Smooth muscle cell (in vitro differentiated cells): ENCODE measurements at regions not wholly inside any gene's neighbourhood (a gene's known extent, or its start where the extent isn't known, plus 50 kb on each side); places are given as distances from the start of the nearest gene placed in this dataset.

Experiments
- DNase-seq: peaks from one replicate; lab custom pipeline; 2025; ENCODE audit not compliant: unreplicated experiment; lab: John Stamatoyannopoulos, UW
- H2AFZ ChIP-seq: fragments of 200-600 bp; sonication (generic); 2 replicates; pipeline ENCODE4 v1.6.0; 2016; ENCODE audit warnings: antibody characterized with exemption, low read depth, mild to moderate bottlenecking
- H3F3A ChIP-seq: fragments of 200-600 bp; sonication (generic); 2 replicates; pipeline ENCODE4 v1.6.0; 2017; ENCODE audit warnings: antibody characterized with exemption, low read depth
- H3K27ac ChIP-seq: fragments of 200-600 bp; sonication (generic); 2 replicates; pipeline ENCODE4 v1.5.1; 2016; ENCODE audit warnings: low read depth, mild to moderate bottlenecking
- H3K27me3 ChIP-seq: fragments of 200-600 bp; sonication (generic); 2 replicates; pipeline ENCODE4 v1.6.1; 2016; ENCODE audit warnings: low read depth, mild to moderate bottlenecking
- H3K36me3 ChIP-seq: fragments of 200-600 bp; sonication (generic); 2 replicates; pipeline ENCODE4 v1.5.1; 2016; ENCODE audit warnings: low read depth
- H3K4me1 ChIP-seq: fragments of 200-600 bp; sonication (generic); 2 replicates; pipeline ENCODE4 v1.5.1; 2016; ENCODE audit warnings: low read depth
- H3K4me2 ChIP-seq: fragments of 200-600 bp; sonication (generic); 2 replicates; pipeline ENCODE4 v1.6.0; 2016; ENCODE audit warnings: mild to moderate bottlenecking
- H3K4me3 ChIP-seq: fragments of 200-600 bp; sonication (generic); 2 replicates; pipeline ENCODE4 v1.5.1; 2016; ENCODE audit warnings: mild to moderate bottlenecking
- H3K79me2 ChIP-seq: fragments of 200-600 bp; sonication (generic); 2 replicates; pipeline ENCODE4 v1.6.0; 2016; ENCODE audit warnings: low read depth, mild to moderate bottlenecking
- H3K9ac ChIP-seq: fragments of 200-600 bp; sonication (generic); 2 replicates; pipeline ENCODE4 v1.6.0; 2016; ENCODE audit warnings: low read depth
- H3K9me3 ChIP-seq: fragments of 200-600 bp; sonication (generic); replicated peaks from 2 replicates; pipeline ENCODE4 v1.5.1; 2016; ENCODE audit warnings: low read depth
- H4K20me1 ChIP-seq: fragments of 200-600 bp; sonication (generic); 2 replicates; pipeline ENCODE4 v1.6.0; 2016; ENCODE audit warnings: low read depth
- WGBS: methylation state at CpG from one replicate; pipeline ENCODE4 v1.1.7; 2016; ENCODE audit warnings: low lambda C conversion rate; 5-methylcytosine and 5-hydroxymethylcytosine counted together
- TF ChIP-seq, protein P1 (sequence below): fragments of 200-600 bp; sonication (generic); IDR thresholded peaks from 2 replicates; pipeline ENCODE4 v1.5.1; 2017; ENCODE audit warnings: borderline replicate concordance, mild to moderate bottlenecking, antibody characterized with exemption; ENCODE audit not compliant: insufficient read depth, poor library complexity, severe bottlenecking

DNA sequence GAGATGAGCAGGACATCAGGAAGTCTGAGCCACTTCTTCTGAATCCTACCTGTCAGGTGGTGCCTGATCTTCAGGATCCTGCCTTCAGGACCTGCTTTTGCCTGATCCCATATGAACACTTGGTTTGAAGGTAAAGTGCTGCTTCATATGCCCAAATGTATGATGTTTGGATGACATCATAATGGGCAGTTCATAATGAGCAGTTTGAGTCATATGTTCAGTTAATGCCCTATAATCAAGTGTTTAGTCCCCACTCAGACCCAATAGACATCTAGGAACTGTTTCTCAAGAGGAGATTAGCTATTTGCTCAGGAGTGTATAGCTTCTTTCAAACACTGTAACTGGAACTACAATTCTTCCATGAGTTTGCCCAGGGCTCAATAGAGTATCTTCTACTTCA lies 58.8 kb downstream of the POLR1D start:
- Histone ChIP-seq H3K79me2 (no peaks in the 10 kb centered on the region), H2AFZ (no peak overlapping the region), H3K36me3 (no peaks in the 10 kb centered on the region), H3F3A (no peaks in the 10 kb centered on the region), H3K27ac (no peak overlapping the region), H4K20me1 (no peaks in the 10 kb centered on the region), H3K4me2 (no peak overlapping the region), H3K4me1 (no peaks in the 10 kb centered on the region), H3K9me3 (no peaks in the 10 kb centered on the region), H3K27me3 (peaks cover 15% of the 10 kb centered on the region), H3K9ac (no peak overlapping the region), H3K4me3 (no peak overlapping the region)
- TF ChIP-seq, protein P1, sequence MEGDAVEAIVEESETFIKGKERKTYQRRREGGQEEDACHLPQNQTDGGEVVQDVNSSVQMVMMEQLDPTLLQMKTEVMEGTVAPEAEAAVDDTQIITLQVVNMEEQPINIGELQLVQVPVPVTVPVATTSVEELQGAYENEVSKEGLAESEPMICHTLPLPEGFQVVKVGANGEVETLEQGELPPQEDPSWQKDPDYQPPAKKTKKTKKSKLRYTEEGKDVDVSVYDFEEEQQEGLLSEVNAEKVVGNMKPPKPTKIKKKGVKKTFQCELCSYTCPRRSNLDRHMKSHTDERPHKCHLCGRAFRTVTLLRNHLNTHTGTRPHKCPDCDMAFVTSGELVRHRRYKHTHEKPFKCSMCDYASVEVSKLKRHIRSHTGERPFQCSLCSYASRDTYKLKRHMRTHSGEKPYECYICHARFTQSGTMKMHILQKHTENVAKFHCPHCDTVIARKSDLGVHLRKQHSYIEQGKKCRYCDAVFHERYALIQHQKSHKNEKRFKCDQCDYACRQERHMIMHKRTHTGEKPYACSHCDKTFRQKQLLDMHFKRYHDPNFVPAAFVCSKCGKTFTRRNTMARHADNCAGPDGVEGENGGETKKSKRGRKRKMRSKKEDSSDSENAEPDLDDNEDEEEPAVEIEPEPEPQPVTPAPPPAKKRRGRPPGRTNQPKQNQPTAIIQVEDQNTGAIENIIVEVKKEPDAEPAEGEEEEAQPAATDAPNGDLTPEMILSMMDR = no peak
- no peak for DNase-seq

DNA sequence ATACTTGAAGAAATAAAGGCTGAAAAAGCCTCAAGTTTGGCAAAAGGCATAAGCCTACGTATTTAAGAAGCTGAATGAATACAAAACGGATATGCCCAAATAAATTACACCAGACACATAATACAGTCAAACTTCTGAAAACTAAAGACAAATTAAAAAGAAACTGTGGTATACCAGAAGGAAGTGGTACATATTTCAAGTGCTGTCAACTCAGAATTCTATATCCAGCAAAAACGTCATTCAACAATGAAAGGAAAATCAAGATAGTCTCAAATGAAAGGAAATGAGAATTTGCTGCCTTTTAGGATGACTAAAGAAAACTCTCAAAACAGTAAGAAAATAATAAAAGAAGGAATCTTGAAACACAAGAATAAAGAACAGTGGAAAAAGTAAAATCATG lies 69.5 kb downstream of the POLR1D start:
- Histone ChIP-seq H2AFZ (no peak overlapping the region), H3K9ac (no peak overlapping the region), H3K79me2 (no peaks in the 10 kb centered on the region), H3K27me3 (peaks cover 4% of the 10 kb centered on the region), H4K20me1 (no peaks in the 10 kb centered on the region), H3K27ac (no peak overlapping the region), H3K4me2 (no peak overlapping the region), H3F3A (no peaks in the 10 kb centered on the region), H3K36me3 (no peaks in the 10 kb centered on the region), H3K4me3 (no peak overlapping the region), H3K9me3 (peaks cover 8% of the 10 kb centered on the region), H3K4me1 (no peaks in the 10 kb centered on the region)
- DNase-seq = no peak
- WGBS = 82% methylated on average over 3 of the region's 3 CpGs
- TF ChIP-seq, protein P1 = no peak

DNA sequence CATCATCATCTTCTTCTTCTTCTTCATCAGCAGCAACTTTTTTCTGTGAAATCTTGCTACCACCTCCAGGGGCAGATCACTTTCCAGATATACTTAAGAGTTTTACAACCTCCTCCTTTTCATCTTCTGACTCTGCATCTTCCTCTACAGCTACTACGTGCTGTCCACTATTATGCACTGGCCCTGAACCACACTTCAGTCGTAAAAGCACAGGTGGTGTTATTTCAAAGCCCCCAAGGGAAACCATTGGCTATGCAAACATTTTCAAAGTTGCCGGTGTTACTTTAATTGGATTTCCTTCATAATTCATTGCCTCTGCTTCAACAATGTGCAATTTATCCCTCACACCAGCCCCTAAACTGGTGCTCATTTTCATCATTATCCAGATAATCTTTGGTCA lies 75.0 kb downstream of the POLR1D start:
- Histone ChIP-seq H3K4me2 (no peak overlapping the region), H3K4me1 (no peaks in the 10 kb centered on the region), H3K27ac (no peak overlapping the region), H3K27me3 (no peaks in the 10 kb centered on the region), H3K79me2 (no peaks in the 10 kb centered on the region), H3K36me3 (no peaks in the 10 kb centered on the region), H4K20me1 (no peaks in the 10 kb centered on the region), H3K9me3 (no peaks in the 10 kb centered on the region), H2AFZ (no peak overlapping the region), H3F3A (no peaks in the 10 kb centered on the region), H3K9ac (no peak overlapping the region), H3K4me3 (no peak overlapping the region)
- WGBS = 88% methylated on average over 3 of the region's 3 CpGs
- DNase-seq = no peak
- TF ChIP-seq, protein P1 = no peak

DNA sequence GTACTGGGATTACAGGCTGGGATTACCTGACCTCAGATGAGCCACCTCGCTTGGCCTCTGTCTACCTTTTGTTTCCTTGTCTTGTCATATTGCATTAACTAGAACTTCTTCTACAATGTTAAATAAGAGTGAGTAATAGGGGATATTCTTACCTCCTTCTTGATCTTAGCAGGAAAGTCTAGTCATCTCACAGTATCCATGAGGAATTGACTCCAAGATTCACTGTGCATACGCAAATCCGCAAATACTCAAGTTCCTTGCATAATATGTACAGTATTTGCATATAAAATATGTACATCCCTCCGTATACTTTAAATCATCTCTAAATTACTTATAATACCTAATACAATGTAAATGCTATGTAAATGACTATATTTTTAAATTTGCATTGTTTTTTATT lies 78.3 kb downstream of the POLR1D start:
- no peak for DNase-seq
- no peaks in the 10 kb centered on the region for H3K9me3 ChIP-seq
- no peaks in the 10 kb centered on the region for H3K4me1 ChIP-seq
- no peaks in the 10 kb centered on the region for H4K20me1 ChIP-seq
- H3K4me3 ChIP-seq = no peak overlapping the region
- TF ChIP-seq, protein P1 = no peak
- no peak overlapping the region for H3K27ac ChIP-seq
- no peaks in the 10 kb centered on the region for H3K36me3 ChIP-seq
- no peak overlapping the region for H2AFZ ChIP-seq
- WGBS = 94% methylated on average over 4 of the region's 4 CpGs
- no peaks in the 10 kb centered on the region for H3F3A ChIP-seq
- no peaks in the 10 kb centered on the region for H3K79me2 ChIP-seq
- H3K4me2 ChIP-seq = no peak overlapping the region
- H3K27me3 ChIP-seq = no peaks in the 10 kb centered on the region
- H3K9ac ChIP-seq = no peak overlapping the region
